ENCODE measurements at regions not wholly inside any gene's neighbourhood (a gene's known extent, or its start where the extent isn't known, plus 50 kb on each side); places are given as distances from the start of the nearest gene placed in this dataset.

DNA sequence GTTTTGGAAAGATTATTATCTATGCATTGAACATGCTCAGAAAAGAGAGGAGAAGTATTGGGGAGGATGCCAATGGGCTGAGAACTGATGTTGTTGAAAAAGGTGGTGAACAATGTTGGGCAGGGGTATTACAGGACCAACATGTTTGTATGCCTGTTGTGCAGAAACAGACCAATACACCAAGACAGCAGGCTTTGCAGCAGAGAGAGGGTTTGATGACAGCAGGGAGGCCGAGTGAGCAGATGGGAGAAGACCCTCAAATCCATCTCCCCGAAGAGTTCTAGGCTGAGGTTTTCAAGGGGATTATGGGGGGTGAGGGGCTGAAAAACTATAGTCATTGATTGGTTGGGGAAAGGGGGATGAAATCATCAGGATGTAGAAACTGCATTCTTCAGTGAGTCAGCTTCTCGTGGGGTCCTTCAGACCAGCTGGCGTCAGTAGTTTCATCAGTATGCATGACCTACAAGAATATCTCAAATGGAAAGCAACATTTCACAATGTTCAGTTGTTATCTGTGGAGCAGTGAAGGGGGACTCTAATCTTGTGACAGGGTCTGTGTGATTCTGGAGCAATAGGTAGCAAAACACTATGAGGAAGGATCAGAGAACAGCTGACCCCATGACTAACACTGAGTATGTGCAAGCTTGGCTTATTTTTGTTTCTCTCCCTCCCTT is 167.8 kb downstream of the BAMBI start:
- H3K9me3 ChIP-seq (ENCODE audit: control insufficient read depth, low read depth, low read length), result no peaks in the 10 kb centered on the region
- H3K36me3 ChIP-seq (ENCODE audit: control insufficient read depth, low read depth, low read length), result no peaks in the 10 kb centered on the region
- H3K4me1 ChIP-seq (ENCODE audit: control insufficient read depth, low read depth, low read length), result no peaks in the 10 kb centered on the region
- no peak overlapping the region for H3K4me3 ChIP-seq (ENCODE audit: low read length)
- H3K27me3 ChIP-seq (ENCODE audit: control insufficient read depth, insufficient read depth, low read length), result no peaks in the 10 kb centered on the region
- no peak overlapping the region for H3K9ac ChIP-seq (ENCODE audit: low read length)
- no peak overlapping the region for H3K27ac ChIP-seq (ENCODE audit: low read length)

- H3K4me1 ChIP-seq (ENCODE audit: control insufficient read depth, low read depth, low read length), result no peaks in the 10 kb centered on the region
- H3K36me3 ChIP-seq (ENCODE audit: control insufficient read depth, low read depth, low read length), result no peaks in the 10 kb centered on the region
- no peak overlapping the region for H3K27ac ChIP-seq (ENCODE audit: low read length)
- H3K27me3 ChIP-seq (ENCODE audit: control insufficient read depth, insufficient read depth, low read length), result no peaks in the 10 kb centered on the region
- H3K9me3 ChIP-seq (ENCODE audit: control insufficient read depth, low read depth, low read length), result no peaks in the 10 kb centered on the region
- H3K4me3 ChIP-seq (ENCODE audit: low read length), result no peak overlapping the region
- H3K9ac ChIP-seq (ENCODE audit: low read length), result no peak overlapping the region
Measured at GRCh38 chr10:28849309-28849708, 172.0 kb downstream of the BAMBI start.

- Histone ChIP-seq H3K27me3 (ENCODE audit: control insufficient read depth, insufficient read depth, low read length) (no peaks in the 10 kb centered on the region), H3K27ac (ENCODE audit: low read length) (no peak overlapping the region), H3K9ac (ENCODE audit: low read length) (no peak overlapping the region), H3K36me3 (ENCODE audit: control insufficient read depth, low read depth, low read length) (no peaks in the 10 kb centered on the region), H3K4me1 (ENCODE audit: control insufficient read depth, low read depth, low read length) (no peaks in the 10 kb centered on the region), H3K9me3 (ENCODE audit: control insufficient read depth, low read depth, low read length) (no peaks in the 10 kb centered on the region), H3K4me3 (ENCODE audit: low read length) (no peak overlapping the region)
Measured at GRCh38 chr10:28849821-28850220, 172.5 kb downstream of the BAMBI start.

DNA sequence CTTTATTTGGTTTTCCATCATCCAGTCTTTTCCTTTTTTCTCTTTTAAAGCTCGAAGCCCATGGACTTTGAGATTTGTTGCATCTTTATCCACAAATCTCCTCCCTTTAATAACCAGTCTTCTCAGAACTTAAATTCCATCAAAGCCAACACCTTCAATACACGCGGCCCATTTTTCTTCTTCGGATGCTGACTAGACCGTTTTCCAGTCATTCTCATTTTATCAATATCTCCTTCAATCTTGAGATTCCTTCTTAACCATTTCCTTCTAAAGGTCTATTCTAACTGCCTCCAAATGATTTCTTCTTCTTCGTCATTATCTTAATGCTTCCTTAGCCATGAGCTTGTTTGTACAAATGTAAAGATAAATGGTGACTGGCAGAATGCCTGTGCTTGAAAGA is 173.5 kb downstream of the BAMBI start:
- Histone ChIP-seq H3K9me3 (ENCODE audit: control insufficient read depth, low read depth, low read length) (no peaks in the 10 kb centered on the region), H3K27me3 (ENCODE audit: control insufficient read depth, insufficient read depth, low read length) (no peaks in the 10 kb centered on the region), H3K36me3 (ENCODE audit: control insufficient read depth, low read depth, low read length) (no peaks in the 10 kb centered on the region), H3K27ac (ENCODE audit: low read length) (no peak overlapping the region), H3K9ac (ENCODE audit: low read length) (no peak overlapping the region), H3K4me3 (ENCODE audit: low read length) (no peak overlapping the region), H3K4me1 (ENCODE audit: control insufficient read depth, low read depth, low read length) (no peaks in the 10 kb centered on the region)

GRCh38 chr10:28853195-28853594 is 175.9 kb downstream of the BAMBI start:
- no peaks in the 10 kb centered on the region for H3K36me3 ChIP-seq (ENCODE audit: control insufficient read depth, low read depth, low read length)
- no peak overlapping the region for H3K27ac ChIP-seq (ENCODE audit: low read length)
- H3K4me3 ChIP-seq (ENCODE audit: low read length), result no peak overlapping the region
- H3K9me3 ChIP-seq (ENCODE audit: control insufficient read depth, low read depth, low read length), result no peaks in the 10 kb centered on the region
- H3K27me3 ChIP-seq (ENCODE audit: control insufficient read depth, insufficient read depth, low read length), result no peaks in the 10 kb centered on the region
- H3K4me1 ChIP-seq (ENCODE audit: control insufficient read depth, low read depth, low read length), result no peaks in the 10 kb centered on the region
- H3K9ac ChIP-seq (ENCODE audit: low read length), result no peak overlapping the region

- H3K27me3 ChIP-seq (ENCODE audit: control insufficient read depth, insufficient read depth, low read length), result no peaks in the 10 kb centered on the region
- no peaks in the 10 kb centered on the region for H3K4me1 ChIP-seq (ENCODE audit: control insufficient read depth, low read depth, low read length)
- no peaks in the 10 kb centered on the region for H3K9me3 ChIP-seq (ENCODE audit: control insufficient read depth, low read depth, low read length)
- no peaks in the 10 kb centered on the region for H3K36me3 ChIP-seq (ENCODE audit: control insufficient read depth, low read depth, low read length)
- H3K4me3 ChIP-seq (ENCODE audit: low read length), result no peak overlapping the region
- no peak overlapping the region for H3K27ac ChIP-seq (ENCODE audit: low read length)
- H3K9ac ChIP-seq (ENCODE audit: low read length), result no peak overlapping the region
Measured at GRCh38 chr10:28857164-28857563, 179.8 kb downstream of the BAMBI start.

GRCh38 chr10:28858646-28859045 is 181.3 kb downstream of the BAMBI start:
- no peak overlapping the region for H3K27ac ChIP-seq (ENCODE audit: low read length)
- no peaks in the 10 kb centered on the region for H3K9me3 ChIP-seq (ENCODE audit: control insufficient read depth, low read depth, low read length)
- no peak overlapping the region for H3K9ac ChIP-seq (ENCODE audit: low read length)
- H3K4me1 ChIP-seq (ENCODE audit: control insufficient read depth, low read depth, low read length), result no peaks in the 10 kb centered on the region
- no peaks in the 10 kb centered on the region for H3K27me3 ChIP-seq (ENCODE audit: control insufficient read depth, insufficient read depth, low read length)
- no peaks in the 10 kb centered on the region for H3K36me3 ChIP-seq (ENCODE audit: control insufficient read depth, low read depth, low read length)
- no peak overlapping the region for H3K4me3 ChIP-seq (ENCODE audit: low read length)

GRCh38 chr10:28859791-28860190 is 182.5 kb downstream of the BAMBI start:
- H3K4me1 ChIP-seq (ENCODE audit: control insufficient read depth, low read depth, low read length), result no peaks in the 10 kb centered on the region
- no peak overlapping the region for H3K4me3 ChIP-seq (ENCODE audit: low read length)
- no peaks in the 10 kb centered on the region for H3K36me3 ChIP-seq (ENCODE audit: control insufficient read depth, low read depth, low read length)
- no peak overlapping the region for H3K9ac ChIP-seq (ENCODE audit: low read length)
- H3K9me3 ChIP-seq (ENCODE audit: control insufficient read depth, low read depth, low read length), result no peaks in the 10 kb centered on the region
- no peaks in the 10 kb centered on the region for H3K27me3 ChIP-seq (ENCODE audit: control insufficient read depth, insufficient read depth, low read length)
- H3K27ac ChIP-seq (ENCODE audit: low read length), result no peak overlapping the region

DNA sequence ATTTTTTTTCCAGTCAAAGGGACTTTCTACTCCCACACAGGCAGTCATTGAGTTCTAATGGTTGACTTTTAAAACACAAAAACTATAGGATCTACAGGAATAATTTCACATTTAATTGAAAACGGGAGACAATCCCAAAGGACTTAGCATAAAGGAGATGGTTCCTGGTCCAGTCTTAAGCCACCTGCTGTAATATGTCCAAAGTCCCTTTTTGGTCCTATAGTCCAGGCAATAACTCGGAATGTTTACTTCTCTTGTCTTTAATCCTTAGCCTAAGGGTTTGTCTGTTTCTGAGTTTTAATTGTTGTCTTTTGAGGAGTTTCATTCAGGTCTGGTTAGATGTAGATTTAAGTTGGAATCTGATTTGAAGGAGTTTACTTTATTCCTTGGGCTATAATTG is 184.9 kb downstream of the BAMBI start:
- H3K36me3 ChIP-seq (ENCODE audit: control insufficient read depth, low read depth, low read length), result no peaks in the 10 kb centered on the region
- H3K4me1 ChIP-seq (ENCODE audit: control insufficient read depth, low read depth, low read length), result no peaks in the 10 kb centered on the region
- H3K27ac ChIP-seq (ENCODE audit: low read length), result no peak overlapping the region
- H3K4me3 ChIP-seq (ENCODE audit: low read length), result no peak overlapping the region
- no peak overlapping the region for H3K9ac ChIP-seq (ENCODE audit: low read length)
- H3K9me3 ChIP-seq (ENCODE audit: control insufficient read depth, low read depth, low read length), result no peaks in the 10 kb centered on the region
- no peaks in the 10 kb centered on the region for H3K27me3 ChIP-seq (ENCODE audit: control insufficient read depth, insufficient read depth, low read length)

GRCh38 chr10:28869606-28870201 is 192.4 kb downstream of the BAMBI start:
- Histone ChIP-seq H3K36me3 (ENCODE audit: control insufficient read depth, low read depth, low read length) (no peaks in the 10 kb centered on the region), H3K27ac (ENCODE audit: low read length) (no peak overlapping the region), H3K9me3 (ENCODE audit: control insufficient read depth, low read depth, low read length) (no peaks in the 10 kb centered on the region), H3K27me3 (ENCODE audit: control insufficient read depth, insufficient read depth, low read length) (no peaks in the 10 kb centered on the region), H3K4me3 (ENCODE audit: low read length) (no peak overlapping the region), H3K9ac (ENCODE audit: low read length) (no peak overlapping the region), H3K4me1 (ENCODE audit: control insufficient read depth, low read depth, low read length) (no peaks in the 10 kb centered on the region)

DNA sequence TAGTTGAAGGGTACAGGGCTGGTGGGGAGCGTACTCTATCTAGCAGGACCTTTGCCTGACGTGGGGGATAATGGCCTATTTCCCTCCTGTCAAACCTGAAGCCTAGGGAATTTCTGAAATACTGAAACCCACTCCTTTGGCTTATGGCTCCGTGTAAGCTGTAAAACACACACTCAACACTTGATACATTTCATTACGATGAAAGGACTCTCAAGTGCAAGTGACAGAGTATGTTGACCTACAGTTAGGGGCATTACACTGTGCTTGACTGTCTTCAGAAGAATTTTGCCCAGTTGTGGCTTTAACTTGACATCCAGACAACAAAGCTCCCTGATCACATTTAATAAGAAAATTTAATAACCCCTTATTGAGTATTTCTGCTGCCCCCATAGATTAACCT is 194.3 kb downstream of the BAMBI start:
- no peak overlapping the region for H3K27ac ChIP-seq (ENCODE audit: low read length)
- H3K9ac ChIP-seq (ENCODE audit: low read length), result no peak overlapping the region
- peaks cover 13% of the 10 kb centered on the region for H3K4me1 ChIP-seq (ENCODE audit: control insufficient read depth, low read depth, low read length)
- no peaks in the 10 kb centered on the region for H3K9me3 ChIP-seq (ENCODE audit: control insufficient read depth, low read depth, low read length)
- no peak overlapping the region for H3K4me3 ChIP-seq (ENCODE audit: low read length)
- peaks cover 4% of the 10 kb centered on the region for H3K27me3 ChIP-seq (ENCODE audit: control insufficient read depth, insufficient read depth, low read length)
- no peaks in the 10 kb centered on the region for H3K36me3 ChIP-seq (ENCODE audit: control insufficient read depth, low read depth, low read length)

DNA sequence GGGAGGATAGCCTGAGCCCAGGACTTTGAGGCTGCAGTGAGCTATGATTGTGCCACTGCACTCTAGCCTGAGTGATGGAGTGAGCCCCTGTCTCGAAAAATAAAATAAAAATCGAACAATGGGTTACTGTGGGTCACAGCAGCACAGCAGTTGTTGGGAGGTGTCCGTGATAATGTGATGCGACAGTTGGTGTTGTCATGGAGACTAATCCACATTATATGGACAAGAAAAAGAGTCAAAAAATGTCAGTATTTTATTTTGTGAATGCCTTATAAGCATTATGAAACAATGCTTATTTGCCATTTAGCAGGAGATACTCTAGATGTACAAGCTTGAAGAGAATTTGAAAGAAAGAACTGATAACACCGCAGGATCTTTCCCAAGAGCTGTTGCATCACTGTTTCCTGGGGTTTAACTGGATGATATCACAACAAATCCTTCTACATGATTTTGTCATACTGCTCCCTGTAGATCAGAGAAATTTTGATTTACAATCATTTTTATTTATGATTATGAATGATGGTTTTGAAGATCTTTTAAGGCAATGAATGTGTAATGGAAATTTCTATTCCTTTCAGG is 195.4 kb downstream of the BAMBI start:
- H3K4me1 ChIP-seq (ENCODE audit: control insufficient read depth, low read depth, low read length), result peaks cover 13% of the 10 kb centered on the region
- H3K9ac ChIP-seq (ENCODE audit: low read length), result no peak overlapping the region
- no peaks in the 10 kb centered on the region for H3K36me3 ChIP-seq (ENCODE audit: control insufficient read depth, low read depth, low read length)
- peaks cover 8% of the 10 kb centered on the region for H3K27me3 ChIP-seq (ENCODE audit: control insufficient read depth, insufficient read depth, low read length)
- no peak overlapping the region for H3K4me3 ChIP-seq (ENCODE audit: low read length)
- no peak overlapping the region for H3K27ac ChIP-seq (ENCODE audit: low read length)
- no peaks in the 10 kb centered on the region for H3K9me3 ChIP-seq (ENCODE audit: control insufficient read depth, low read depth, low read length)

All from iPS-18a (cell line).